ENCODE measurements at regions not wholly inside any gene's neighbourhood (a gene's known extent, or its start where the extent isn't known, plus 50 kb on each side); places are given as distances from the start of the nearest gene placed in this dataset.

- H3K27ac ChIP-seq = no peak overlapping the region
- TF ChIP-seq ZFX (IDR thresholded peaks at IDR 0.05) (no peak), CTCF (conservative IDR thresholded peaks at IDR 0.05) (no peak)
Measured at GRCh38 chr5:53339962-53340540, 140.4 kb upstream of the FST start.

- H3K27ac ChIP-seq = no peak overlapping the region
- TF ChIP-seq CTCF (conservative IDR thresholded peaks at IDR 0.05) (no peak), ZFX (IDR thresholded peaks at IDR 0.05) (no peak)
Measured at GRCh38 chr5:53340956-53341750, 139.3 kb upstream of the FST start.

GRCh38 chr5:53342236-53342635 lies 138.2 kb upstream of the FST start:
- TF ChIP-seq ZFX (IDR thresholded peaks at IDR 0.05) (no peak), CTCF (conservative IDR thresholded peaks at IDR 0.05) (no peak)
- H3K27ac ChIP-seq = no peak overlapping the region

GRCh38 chr5:53343187-53343586 lies 137.2 kb upstream of the FST start:
- no peak overlapping the region for H3K27ac ChIP-seq
- TF ChIP-seq CTCF (conservative IDR thresholded peaks at IDR 0.05) (no peak), ZFX (IDR thresholded peaks at IDR 0.05) (no peak)

- no peak overlapping the region for H3K27ac ChIP-seq
Measured at GRCh38 chr5:53350368-53350767, 130.1 kb upstream of the FST start.

GRCh38 chr5:53350991-53351770 lies 129.2 kb upstream of the FST start:
- TF ChIP-seq ZFX (IDR thresholded peaks at IDR 0.05) (no peak), CTCF (conservative IDR thresholded peaks at IDR 0.05) (no peak)
- no peak overlapping the region for H3K27ac ChIP-seq

More at GRCh38 chr5:53350368-53350767, 130.1 kb upstream of the FST start:
- TF ChIP-seq ZFX (IDR thresholded peaks at IDR 0.05) = no peak
- TF ChIP-seq CTCF (conservative IDR thresholded peaks at IDR 0.05) = no peak

- TF ChIP-seq CTCF (conservative IDR thresholded peaks at IDR 0.05) = no peak
- no peak for TF ChIP-seq ZFX (IDR thresholded peaks at IDR 0.05)
- H3K27ac ChIP-seq = no peak overlapping the region
Measured at GRCh38 chr5:53355316-53355715, 125.1 kb upstream of the FST start.

All from C4-2B (cell line).